CD14-positive monocyte (primary cell): ENCODE measurements at regions not wholly inside any gene's neighbourhood (a gene's known extent, or its start where the extent isn't known, plus 50 kb on each side); places are given as distances from the start of the nearest gene placed in this dataset.

Source experiments
- DNase-seq, 3 donors: peaks; one replicate each; pipeline ENCODE4 v3.0.0-alpha.2; 2011 to 2022
- H2AFZ ChIP-seq: 2 replicates; pipeline ENCODE4 v1.6.0; 2012; ENCODE audit warnings: mild to moderate bottlenecking, low read depth, low read length, inconsistent platforms; ENCODE audit not compliant: insufficient read depth, poor library complexity, severe bottlenecking
- H3K27ac ChIP-seq, 2 donors: 1 replicate in 1 of 2; 2 replicates in 1 of 2; pipeline ENCODE4 v1.5.1; 2012 to 2013; ENCODE audit warnings: low read length in 2 of 2, control low read depth in 1 of 2, inconsistent platforms in 1 of 2, low read depth in 1 of 2, mild to moderate bottlenecking in 1 of 2
- H3K27me3 ChIP-seq, 2 donors: one replicate each; pipeline versions ENCODE4 v1.6.0 to v1.6.1; 2011 to 2013; ENCODE audit warnings: low read length in 2 of 2; ENCODE audit not compliant: control insufficient read depth in 2 of 2, insufficient read depth in 2 of 2
- H3K36me3 ChIP-seq, 2 donors: replicated peaks in 1 of 2; 1 replicate in 1 of 2; 2 replicates in 1 of 2; pipeline versions ENCODE4 v1.5.1 to v1.6.1; 2012 to 2013; ENCODE audit warnings: low read length in 2 of 2, control low read depth in 1 of 2, inconsistent platforms in 1 of 2, mild to moderate bottlenecking in 1 of 2; ENCODE audit not compliant: insufficient read depth in 2 of 2, control insufficient read depth in 1 of 2
- H3K4me1 ChIP-seq, 2 donors: 1 replicate in 1 of 2; 2 replicates in 1 of 2; pipeline versions ENCODE4 v1.5.1 to v1.6.1; 2012 to 2013; ENCODE audit warnings: low read length in 2 of 2, control low read depth in 1 of 2, inconsistent platforms in 1 of 2, mild to moderate bottlenecking in 1 of 2, moderate library complexity in 1 of 2; ENCODE audit not compliant: insufficient read depth in 2 of 2, control insufficient read depth in 1 of 2
- H3K4me2 ChIP-seq: replicated peaks from 2 replicates; pipeline ENCODE3; 2012; ENCODE audit warnings: low read length, moderate library complexity, mild to moderate bottlenecking; ENCODE audit not compliant: poor library complexity, severe bottlenecking; ENCODE audit errors: extremely low read depth
- H3K4me3 ChIP-seq, 3 experiments: fragments of 200-600 bp in 1 of 3; sonication (generic) in 1 of 3; replicated peaks in 1 of 3; 1 replicate in 2 of 3; 2 replicates in 1 of 3; pipeline ENCODE4 v1.5.1; 2011 to 2013; ENCODE audit warnings: low read length in 3 of 3, mild to moderate bottlenecking in 3 of 3, control low read depth in 2 of 3, low read depth in 2 of 3, inconsistent platforms in 1 of 3, moderate library complexity in 1 of 3
- H3K79me2 ChIP-seq: 2 replicates; pipeline ENCODE4 v1.6.0; 2012; ENCODE audit warnings: mild to moderate bottlenecking, control low read depth, inconsistent platforms, low read length, moderate library complexity; ENCODE audit not compliant: insufficient read depth
- H3K9ac ChIP-seq: 2 replicates; pipeline ENCODE4 v1.6.0; 2017; ENCODE audit warnings: low read length, mild to moderate bottlenecking; ENCODE audit not compliant: insufficient read depth, poor library complexity, severe bottlenecking
- H3K9me3 ChIP-seq, 2 donors: replicated peaks in 1 of 2; 1 replicate in 1 of 2; 2 replicates in 1 of 2; pipeline versions ENCODE4 v1.5.1 to v1.6.1; 2012 to 2013; ENCODE audit warnings: low read length in 2 of 2, control low read depth in 1 of 2; ENCODE audit not compliant: control insufficient read depth in 1 of 2, insufficient read depth in 1 of 2
- H4K20me1 ChIP-seq: 2 replicates; pipeline ENCODE4 v1.6.0; 2012; ENCODE audit warnings: mild to moderate bottlenecking, low read length, control low read depth, moderate library complexity; ENCODE audit not compliant: insufficient read depth
- H3K27ac Mint-ChIP-seq, 7 donors: one replicate each; pipeline ENCODE4 v1.8.0; 2020; ENCODE audit warnings: mild to moderate bottlenecking in 7 of 7, mixed read lengths in 7 of 7, moderate library complexity in 6 of 7, inconsistent platforms in 2 of 7
- H3K27me3 Mint-ChIP-seq, 3 donors: one replicate each; pipeline ENCODE4 v1.8.0; 2021 to 2022; ENCODE audit warnings: low read depth in 3 of 3, mild to moderate bottlenecking in 3 of 3, mixed read lengths in 3 of 3, moderate library complexity in 3 of 3, inconsistent platforms in 1 of 3
- H3K36me3 Mint-ChIP-seq, 2 donors: one replicate each; pipeline ENCODE4 v1.8.0; 2020; ENCODE audit warnings: mixed read lengths in 2 of 2, inconsistent platforms in 1 of 2, mild to moderate bottlenecking in 1 of 2
- H3K4me1 Mint-ChIP-seq: one replicate; pipeline ENCODE4 v1.8.0; 2020; ENCODE audit warnings: mild to moderate bottlenecking, mixed read lengths
- H3K4me3 Mint-ChIP-seq, 2 donors: one replicate each; pipeline ENCODE4 v1.8.0; 2020; ENCODE audit warnings: mild to moderate bottlenecking in 2 of 2, mixed read lengths in 2 of 2, moderate library complexity in 1 of 2
- H3K9me3 Mint-ChIP-seq, 7 donors: one replicate each; pipeline ENCODE4 v1.8.0; 2020 to 2022; ENCODE audit warnings: mixed read lengths in 7 of 7, mild to moderate bottlenecking in 6 of 7, moderate library complexity in 6 of 7, inconsistent platforms in 2 of 7
- CTCF ChIP-seq: fragments of 200-600 bp; IDR thresholded peaks from one replicate; pipeline ENCODE4 v1.8.0; 2022; ENCODE audit warnings: antibody characterized with exemption, mild to moderate bottlenecking
- WGBS: methylation state at CpG from one replicate; pipeline ENCODE4 v1.1.5; 2013; ENCODE audit warnings: missing lambda C conversion rate; ENCODE audit not compliant: insufficient coverage; 5-methylcytosine and 5-hydroxymethylcytosine counted together
- intact Hi-C, 2 donors: fragments of 100-400 bp; cut with micrococcal nuclease; formaldehyde crosslinking; loops; one replicate each; pipeline versions ENCODE4 v1.15.0 to v1.15.1; 2023

- H2AFZ ChIP-seq, result peak overlapping the region; percentile 25
- no peaks in the 10 kb centered on the region for H3K27me3 ChIP-seq
- H3K4me3 ChIP-seq, result peak overlapping the region in 1 of 3 experiments; percentile 7
- Mint-ChIP-seq H3K27ac (no peak overlapping the region), H3K27me3 (no peaks in the 10 kb centered on the region), H3K9me3 (peaks cover 0 to 2% (median 0%) of the 10 kb centered on the region in 7 donors), H3K4me3 (peak overlapping the region; percentile 25 to 61), H3K36me3 (no peaks in the 10 kb centered on the region), H3K4me1 (peaks cover 10% of the 10 kb centered on the region)
- no peak overlapping the region for H3K27ac ChIP-seq
- intact Hi-C loops, result no loop called here
- no peaks in the 10 kb centered on the region for H4K20me1 ChIP-seq
- TF ChIP-seq CTCF, result no peak
- no peaks in the 10 kb centered on the region for H3K36me3 ChIP-seq
- H3K9ac ChIP-seq, result no peak overlapping the region
- H3K4me1 ChIP-seq, result peaks cover 0 to 5% of the 10 kb centered on the region in 2 donors
- no peak for DNase-seq
- peak overlapping the region; percentile 36 for H3K4me2 ChIP-seq
- 43% methylated on average over 3 of the region's 8 CpGs for WGBS
- no peaks in the 10 kb centered on the region for H3K79me2 ChIP-seq
- no peaks in the 10 kb centered on the region for H3K9me3 ChIP-seq
These were observed 90.9 kb upstream of the BANK1 start for GRCh38 chr4:101699441-101700124.

- H3K27ac ChIP-seq, result no peak overlapping the region
- no CpG with 5 or more reads among the region's 1 CpG for WGBS
- no peak overlapping the region for H3K4me2 ChIP-seq
- no peak for DNase-seq
- no peak overlapping the region for H2AFZ ChIP-seq
- TF ChIP-seq CTCF, result no peak
- H3K4me3 ChIP-seq, result no peak overlapping the region
- H3K9me3 ChIP-seq, result no peaks in the 10 kb centered on the region
- Mint-ChIP-seq H3K4me1 (peaks cover 20% of the 10 kb centered on the region), H3K27me3 (peaks cover 0 to 3% (median 0%) of the 10 kb centered on the region in 3 donors), H3K9me3 (peaks cover 0 to 2% (median 0%) of the 10 kb centered on the region in 7 donors), H3K27ac (no peak overlapping the region), H3K36me3 (no peaks in the 10 kb centered on the region), H3K4me3 (no peak overlapping the region)
- peaks cover 0 to 5% of the 10 kb centered on the region in 2 donors for H3K4me1 ChIP-seq
- no peaks in the 10 kb centered on the region for H3K36me3 ChIP-seq
- H3K9ac ChIP-seq, result no peak overlapping the region
- intact Hi-C loops, result no loop called here
- no peaks in the 10 kb centered on the region for H3K79me2 ChIP-seq
- H3K27me3 ChIP-seq, result no peaks in the 10 kb centered on the region
- H4K20me1 ChIP-seq, result no peaks in the 10 kb centered on the region
These were observed 93.3 kb upstream of the BANK1 start for GRCh38 chr4:101697266-101697665.
